Fibroblast of pulmonary artery (primary cell): ENCODE measurements at regions not wholly inside any gene's neighbourhood (a gene's known extent, or its start where the extent isn't known, plus 50 kb on each side); places are given as distances from the start of the nearest gene placed in this dataset.
"Not testable (repeated sequence)": the region's sequence is repeated elsewhere in the genome, so short reads cannot be mapped to it uniquely, and the experiment has no call there.

Experiments
- DNase-seq: peaks from one replicate; pipeline ENCODE4 v3.0.0-alpha.2; 2010; ENCODE audit warnings: low read depth
- H3K4me3 ChIP-seq: replicated peaks from 2 replicates; pipeline ENCODE4 v1.5.1; 2011; ENCODE audit warnings: low read depth, mild to moderate bottlenecking, control low read depth, low read length, moderate library complexity

DNA sequence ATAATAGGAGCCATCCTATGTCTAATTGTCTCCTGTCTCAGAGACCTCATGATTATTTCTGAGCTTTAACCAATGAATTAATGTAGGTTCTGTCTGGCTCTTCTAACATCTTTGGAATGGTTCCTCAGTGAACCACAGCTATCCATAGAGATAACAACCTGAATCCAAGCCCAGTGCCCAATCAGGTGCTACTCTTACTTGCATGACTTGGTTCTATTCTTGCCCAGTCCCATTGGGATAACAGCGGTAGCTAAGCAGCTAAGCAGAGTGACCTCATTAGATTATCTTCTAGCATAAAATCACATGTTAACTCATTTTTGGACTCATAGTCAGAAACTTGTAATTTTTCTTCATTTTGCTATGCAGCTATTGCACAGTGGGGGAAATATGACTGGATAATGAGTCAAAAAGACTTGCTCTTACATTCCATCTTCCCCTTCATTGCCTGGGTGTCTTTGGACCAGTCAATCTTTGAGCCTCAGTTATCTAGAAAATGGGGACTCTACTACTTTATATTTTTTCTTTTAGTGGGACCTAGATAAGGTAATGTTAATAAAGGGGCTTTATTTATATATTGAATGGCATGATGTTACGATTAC is 309.1 kb upstream of the NOTCH2NLA start:
- not testable (repeated sequence) for H3K4me3 ChIP-seq, DNase-seq

- not testable (repeated sequence) for H3K4me3 ChIP-seq, DNase-seq
Measured at GRCh38 chr1:146536028-146536427, 307.2 kb upstream of the NOTCH2NLA start.

- not testable (repeated sequence) for DNase-seq, H3K4me3 ChIP-seq
Measured at GRCh38 chr1:146535575-146535974, 306.8 kb upstream of the NOTCH2NLA start.

- H3K4me3 ChIP-seq, DNase-seq: not testable (repeated sequence)
Measured at GRCh38 chr1:146530958-146531357, 302.1 kb upstream of the NOTCH2NLA start.

- not testable (repeated sequence) for DNase-seq, H3K4me3 ChIP-seq
Measured at GRCh38 chr1:146522812-146523211, 294.0 kb upstream of the NOTCH2NLA start.

DNA sequence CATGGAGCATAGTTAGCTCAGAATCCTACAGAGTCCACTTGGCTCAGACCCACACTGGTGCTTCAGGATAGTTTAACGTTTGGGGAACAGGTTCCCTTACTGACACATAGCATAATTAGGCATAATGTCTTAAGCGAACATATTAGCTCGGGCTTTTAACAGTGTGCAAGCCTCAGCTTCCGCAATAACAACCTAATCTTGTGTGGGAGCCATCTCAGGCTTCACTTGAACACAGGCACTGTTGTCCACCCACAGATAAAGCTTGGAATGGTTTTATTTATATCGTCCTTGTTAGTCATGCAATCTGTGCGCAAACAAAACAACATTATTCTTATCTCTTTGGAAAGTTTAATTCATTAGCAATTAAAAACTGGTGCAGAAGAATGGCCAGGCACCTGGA is 293.5 kb upstream of the NOTCH2NLA start:
- DNase-seq, H3K4me3 ChIP-seq: not testable (repeated sequence)

DNA sequence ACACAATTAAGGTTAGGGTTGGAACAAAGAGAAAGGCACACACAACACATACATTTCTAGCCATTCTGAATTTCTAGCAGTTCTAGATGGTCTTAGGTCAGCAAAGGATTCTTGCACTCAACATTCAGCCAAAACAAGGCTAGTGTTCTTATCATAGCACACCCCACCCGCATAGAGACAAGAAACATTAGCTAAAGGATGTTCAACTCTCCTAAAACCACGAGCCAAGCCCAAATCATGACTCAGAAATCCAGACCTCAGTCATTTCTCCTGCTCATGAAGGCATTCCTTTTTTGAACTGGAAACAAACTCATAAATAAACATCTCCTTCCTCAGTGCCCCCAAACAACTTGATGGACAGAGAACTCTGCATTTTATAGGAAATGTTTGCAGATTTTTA is 293.0 kb upstream of the NOTCH2NLA start:
- H3K4me3 ChIP-seq, DNase-seq: not testable (repeated sequence)

GRCh38 chr1:146513754-146514153 is 284.9 kb upstream of the NOTCH2NLA start:
- not testable (repeated sequence) for DNase-seq, H3K4me3 ChIP-seq

- not testable (repeated sequence) for H3K4me3 ChIP-seq, DNase-seq
Measured at GRCh38 chr1:146511047-146511777, 282.4 kb upstream of the NOTCH2NLA start.

- not testable (repeated sequence) for H3K4me3 ChIP-seq, DNase-seq
Measured at GRCh38 chr1:146510248-146510983, 281.6 kb upstream of the NOTCH2NLA start.

DNA sequence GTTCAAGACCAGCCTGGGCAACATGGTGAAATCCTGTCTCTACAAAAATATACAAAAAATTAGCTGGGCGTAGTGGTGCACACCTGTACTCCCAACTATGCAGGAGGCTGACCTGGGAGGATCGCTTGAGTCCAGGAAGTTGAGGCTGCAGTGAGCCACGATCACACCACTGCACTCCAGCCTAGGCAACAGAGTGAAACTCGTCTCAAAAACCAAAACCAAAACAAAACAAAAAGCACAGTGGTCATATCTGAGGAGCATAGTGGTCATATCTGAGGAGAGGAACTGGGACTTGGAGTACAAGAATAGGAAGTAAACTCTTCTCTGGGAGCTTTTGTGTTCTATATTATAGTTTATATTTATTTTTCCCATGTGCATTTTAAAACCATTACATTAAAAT is 275.3 kb upstream of the NOTCH2NLA start:
- DNase-seq = not testable (repeated sequence)

DNA sequence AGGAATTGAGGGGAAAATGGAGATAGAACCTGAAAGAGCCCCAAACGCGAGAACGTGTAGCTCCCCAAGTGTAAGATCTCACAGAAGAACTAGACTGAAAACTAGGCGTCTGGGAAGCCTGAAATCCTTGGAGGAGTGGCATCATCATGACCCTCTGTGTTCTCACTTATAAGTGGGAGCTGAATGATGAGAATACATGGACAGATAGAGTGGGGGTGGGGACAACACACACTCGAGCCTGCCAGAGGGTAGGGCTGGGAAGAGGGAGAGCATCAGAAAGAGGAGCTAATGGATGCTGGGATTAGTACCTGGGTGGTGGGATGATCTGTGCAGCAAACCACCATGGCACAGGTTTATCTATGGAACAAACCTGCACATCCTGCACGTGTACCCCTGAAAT is 258.7 kb upstream of the NOTCH2NLA start:
- not testable (repeated sequence) for H3K4me3 ChIP-seq, DNase-seq

More for the DNA sequence above, 275.3 kb upstream of the NOTCH2NLA start:
- not testable (repeated sequence) for H3K4me3 ChIP-seq

GRCh38 chr1:146487155-146487554 is 258.3 kb upstream of the NOTCH2NLA start:
- H3K4me3 ChIP-seq, DNase-seq: not testable (repeated sequence)

GRCh38 chr1:146486300-146487014 is 257.6 kb upstream of the NOTCH2NLA start:
- not testable (repeated sequence) for DNase-seq, H3K4me3 ChIP-seq

DNA sequence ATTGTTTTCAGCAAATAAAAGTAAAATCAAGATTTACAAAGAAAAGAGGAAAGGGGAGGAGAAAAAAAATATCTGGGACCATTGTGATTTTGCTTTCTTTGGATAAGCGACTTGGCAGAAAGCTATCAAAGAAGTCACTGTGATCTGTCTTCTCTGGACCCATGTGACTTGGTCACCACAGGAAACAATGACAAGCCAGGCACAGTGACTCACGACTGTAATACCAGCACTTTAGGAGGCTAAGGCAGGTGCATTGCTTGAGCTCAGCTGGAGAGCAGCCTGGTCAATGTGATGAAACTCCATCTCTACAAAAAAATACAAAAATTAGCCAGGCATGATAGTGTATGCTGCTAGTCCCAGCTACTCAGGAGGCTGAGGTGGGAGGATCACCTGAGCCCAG is 255.4 kb upstream of the NOTCH2NLA start:
- not testable (repeated sequence) for DNase-seq, H3K4me3 ChIP-seq

DNA sequence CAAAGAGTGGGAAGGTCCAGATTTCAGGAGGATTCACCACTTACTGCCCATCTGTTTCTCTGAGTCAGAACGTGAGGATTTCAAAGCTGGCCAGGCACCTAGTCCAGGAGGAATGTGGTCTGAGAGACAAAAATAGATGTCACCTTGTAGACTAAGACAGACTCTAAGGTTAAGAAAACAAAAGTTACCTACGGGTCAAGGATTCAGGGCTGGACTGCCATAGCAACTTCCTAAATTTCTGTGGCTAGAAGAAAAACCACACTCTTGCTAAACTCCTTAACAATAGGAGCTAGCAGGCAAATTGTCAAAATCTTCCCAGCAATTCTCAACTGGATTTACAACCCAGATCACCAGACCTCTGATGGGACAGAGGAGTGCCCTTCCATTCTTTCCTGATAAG is 250.4 kb upstream of the NOTCH2NLA start:
- DNase-seq = not testable (repeated sequence)

More for the DNA sequence above, 250.4 kb upstream of the NOTCH2NLA start:
- H3K4me3 ChIP-seq = not testable (repeated sequence)
